Stimulated activated naive CD4-positive, alpha-beta T cell (primary cell): ENCODE measurements at regions not wholly inside any gene's neighbourhood (a gene's known extent, or its start where the extent isn't known, plus 50 kb on each side); places are given as distances from the start of the nearest gene placed in this dataset.
"Not testable (repeated sequence)": the region's sequence is repeated elsewhere in the genome, so short reads cannot be mapped to it uniquely, and the experiment has no call there.

Source experiments
- DNase-seq, 6 experiments: peaks; one replicate each; lab custom pipeline; 2025; lab: John Stamatoyannopoulos, UW

- DNase-seq: no peak
Measured at GRCh38 chr18:22504251-22505030, 86.7 kb upstream of the CTAGE1 start.

GRCh38 chr18:22505141-22505591, 87.5 kb upstream of the CTAGE1 start:
- no peak for DNase-seq

- DNase-seq: no peak
Measured at GRCh38 chr18:22507055-22507454, 89.3 kb upstream of the CTAGE1 start.

DNA sequence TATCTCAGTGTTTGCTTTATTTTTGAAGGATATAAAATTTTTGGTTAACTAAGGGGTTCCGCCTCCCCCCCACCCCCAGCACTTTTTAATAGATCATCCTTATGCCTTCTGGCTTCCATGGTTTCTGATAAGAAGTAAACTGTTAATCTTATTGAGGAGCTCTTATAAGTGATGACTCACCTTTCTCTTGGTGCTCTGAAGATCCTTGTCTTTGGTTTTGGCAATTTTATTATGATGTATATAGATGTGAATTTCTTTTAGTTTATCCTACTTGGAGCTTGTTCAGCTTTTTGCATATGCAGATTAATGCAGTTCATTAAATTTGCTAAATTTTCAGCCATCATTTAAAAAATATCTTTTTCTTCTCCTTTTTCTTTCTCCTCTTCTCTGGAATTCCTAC, 91.7 kb upstream of the CTAGE1 start:
- DNase-seq: no peak

DNA sequence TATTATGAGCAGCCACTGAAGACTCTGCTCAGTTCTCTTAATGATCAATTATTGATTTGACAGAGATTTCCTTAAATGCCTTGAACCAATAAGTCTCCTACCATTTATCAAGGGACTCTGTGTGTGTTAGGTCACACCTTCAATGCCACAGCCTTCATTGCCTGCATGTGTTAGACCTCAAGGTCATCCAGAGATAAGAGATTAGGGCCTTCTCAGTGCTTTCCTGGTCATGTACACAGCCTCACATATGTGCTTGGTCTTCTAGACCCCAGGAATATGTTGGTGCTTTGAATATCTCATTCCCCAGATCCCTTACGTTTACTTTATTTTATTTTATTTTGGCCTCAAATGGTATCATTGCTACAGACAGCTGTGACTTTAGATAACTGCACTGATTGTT, 93.0 kb upstream of the CTAGE1 start:
- no peak for DNase-seq

GRCh38 chr18:22513721-22514481, 96.2 kb upstream of the CTAGE1 start:
- DNase-seq: no peak

DNA sequence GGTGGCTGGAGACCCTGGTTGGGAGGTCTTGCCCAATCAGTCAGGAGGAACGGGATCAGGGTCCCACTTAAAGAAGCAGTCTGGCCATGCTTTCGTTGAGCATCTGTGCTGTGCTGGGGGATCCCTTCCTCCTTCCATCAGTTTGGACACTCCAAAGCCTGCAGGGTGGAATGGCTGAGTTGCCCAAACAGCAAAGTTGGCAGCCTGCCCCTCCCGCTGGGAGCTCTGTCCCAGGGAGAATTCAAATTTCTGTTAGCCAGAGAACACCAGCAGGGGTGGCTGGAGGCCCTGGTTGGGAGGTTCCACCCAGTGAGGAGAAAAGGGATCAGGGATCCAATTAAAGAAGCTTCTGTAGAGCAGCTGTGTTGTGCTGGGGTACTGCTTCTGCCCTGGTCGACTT, 96.9 kb upstream of the CTAGE1 start:
- DNase-seq: no peak

GRCh38 chr18:22515250-22515649, 97.5 kb upstream of the CTAGE1 start:
- no peak for DNase-seq

DNA sequence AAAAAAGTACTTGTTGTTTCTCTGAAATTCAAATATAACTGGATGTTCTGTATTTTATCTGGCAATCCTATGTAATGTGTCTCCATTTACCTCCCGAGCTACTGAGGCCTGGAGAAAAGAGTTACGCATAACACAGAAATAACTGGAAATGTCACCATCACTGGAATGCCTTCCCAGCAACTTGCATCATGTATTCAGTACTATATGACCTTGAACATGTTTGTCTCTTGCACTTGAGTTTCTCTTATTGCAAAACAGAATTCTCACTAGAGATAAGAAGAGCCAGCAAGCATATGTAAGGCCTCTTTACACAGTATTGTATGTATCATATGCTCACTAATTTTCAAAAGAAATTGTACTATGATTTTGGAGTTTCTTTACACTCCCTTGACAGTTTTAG, 99.6 kb upstream of the CTAGE1 start:
- DNase-seq: no peak

DNA sequence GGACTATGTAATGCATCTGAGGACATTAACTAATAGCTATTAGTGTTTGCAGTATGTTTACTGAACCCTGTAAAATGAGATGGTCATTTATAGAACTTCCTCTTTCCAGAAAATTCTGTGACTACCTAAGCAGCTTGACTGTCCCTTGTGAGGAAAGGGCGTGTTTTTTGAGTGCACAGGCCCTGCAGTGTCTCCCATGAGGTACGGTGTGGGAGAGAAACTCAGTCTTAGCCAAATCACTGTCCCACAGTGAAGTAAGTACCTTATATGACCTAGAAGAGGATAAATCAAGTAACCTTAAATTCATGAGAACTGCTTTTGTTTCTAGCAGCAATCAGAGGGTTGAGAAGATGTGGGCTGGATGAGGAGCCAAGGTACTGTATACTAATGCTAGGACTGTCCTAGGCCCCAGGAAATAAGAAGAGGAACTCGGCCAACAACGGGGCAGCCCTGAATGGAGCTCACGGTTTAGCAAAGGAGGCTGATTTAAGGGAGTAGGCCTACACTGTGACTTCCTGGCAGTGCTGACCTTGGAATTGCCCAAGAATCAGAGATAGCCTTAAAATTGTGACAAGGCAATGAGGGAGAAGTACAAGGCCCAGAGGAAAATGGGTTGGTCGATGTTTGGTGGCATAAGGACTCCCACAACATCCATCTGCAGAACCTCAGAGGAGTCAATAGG, 103.5 kb upstream of the CTAGE1 start:
- no peak for DNase-seq

- no peak for DNase-seq
Measured at GRCh38 chr18:22523481-22523880, 105.8 kb upstream of the CTAGE1 start.

- no peak for DNase-seq
Measured at GRCh38 chr18:22524783-22525182, 107.1 kb upstream of the CTAGE1 start.

DNA sequence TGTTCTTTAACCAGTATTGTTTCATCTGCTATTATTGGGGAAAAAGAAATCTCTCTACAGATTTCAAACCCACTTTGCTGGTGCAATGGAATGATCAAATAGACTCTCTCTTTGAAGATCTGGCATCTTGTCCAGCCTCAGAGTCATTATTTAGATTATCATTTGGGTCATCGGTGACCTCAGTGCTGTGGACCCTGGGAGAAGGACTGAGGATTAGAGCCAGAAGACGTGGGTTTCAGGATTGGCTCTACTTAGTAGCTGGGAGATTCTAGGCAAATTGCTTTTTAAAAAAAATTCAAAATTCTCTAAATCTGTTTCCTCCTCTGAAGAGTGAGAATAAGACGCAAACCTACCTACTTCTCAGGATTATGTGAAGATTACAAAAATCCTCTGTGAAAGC, 107.6 kb upstream of the CTAGE1 start:
- DNase-seq: no peak

- DNase-seq: no peak
Measured at GRCh38 chr18:22525883-22526282, 108.2 kb upstream of the CTAGE1 start.

- DNase-seq: no peak
Measured at GRCh38 chr18:22528291-22528690, 110.6 kb upstream of the CTAGE1 start.

DNA sequence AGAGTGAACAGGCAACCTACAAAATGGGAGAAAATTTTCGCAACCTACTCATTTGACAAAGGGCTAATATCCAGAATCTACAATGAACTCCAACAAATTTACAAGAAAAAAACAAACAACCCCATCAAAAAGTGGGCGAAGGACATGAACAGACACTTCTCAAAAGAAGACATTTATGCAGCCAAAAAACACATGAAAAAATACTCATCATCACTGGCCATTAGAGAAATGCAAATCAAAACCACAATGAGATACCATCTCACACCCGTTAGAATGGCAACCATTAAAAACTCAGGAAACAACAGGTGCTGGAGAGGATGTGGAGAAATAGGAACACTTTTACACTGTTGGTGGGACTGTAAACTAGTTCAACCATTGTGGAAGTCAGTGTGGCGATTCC, 117.0 kb upstream of the CTAGE1 start:
- DNase-seq: not testable (repeated sequence)

DNA sequence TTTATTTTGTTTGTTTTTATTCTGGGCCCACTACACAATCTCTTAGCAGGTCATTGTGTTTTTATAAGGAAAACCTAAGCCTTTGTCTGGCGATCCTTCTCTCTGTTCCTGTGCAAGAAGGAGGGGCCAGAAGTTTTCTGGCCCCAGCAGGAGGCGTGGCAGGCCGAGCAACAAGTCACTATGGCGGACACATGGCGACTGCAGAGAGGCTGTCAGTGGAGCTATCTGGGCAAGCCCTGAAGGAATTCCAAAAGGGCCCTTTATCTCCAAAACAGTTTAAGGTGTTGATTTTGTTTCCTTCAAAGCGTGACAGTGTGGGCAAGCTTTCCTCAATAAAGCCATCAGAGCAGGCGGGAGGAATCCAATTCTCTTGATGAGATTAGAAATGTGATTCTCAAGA, 118.8 kb upstream of the CTAGE1 start:
- no peak for DNase-seq

GRCh38 chr18:22538426-22538825, 120.7 kb upstream of the CTAGE1 start:
- DNase-seq: no peak

GRCh38 chr18:22539051-22539765, 121.5 kb upstream of the CTAGE1 start:
- DNase-seq: no peak

GRCh38 chr18:22541232-22541631, 123.5 kb upstream of the CTAGE1 start:
- DNase-seq: no peak

DNA sequence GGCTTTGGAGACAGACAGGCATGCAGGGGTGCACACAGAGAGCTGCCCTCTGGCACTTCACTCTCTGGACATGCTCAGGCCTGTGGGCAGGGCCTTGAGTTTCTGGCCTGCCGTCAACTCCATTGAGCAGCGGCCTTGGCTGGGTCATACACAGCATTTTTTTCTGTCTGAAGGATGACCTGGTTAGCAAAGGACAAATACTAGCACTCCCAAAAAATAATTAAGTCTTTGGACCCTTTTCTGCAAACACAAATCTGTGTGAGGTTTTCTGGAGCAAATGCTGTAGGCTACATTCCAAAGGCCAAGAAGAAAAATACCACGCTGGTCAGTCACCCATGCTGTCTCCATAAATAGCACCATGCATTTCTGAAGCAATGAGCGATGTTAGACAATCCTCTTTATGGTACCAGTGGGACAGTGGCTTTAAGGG, 124.7 kb upstream of the CTAGE1 start:
- no peak for DNase-seq

DNA sequence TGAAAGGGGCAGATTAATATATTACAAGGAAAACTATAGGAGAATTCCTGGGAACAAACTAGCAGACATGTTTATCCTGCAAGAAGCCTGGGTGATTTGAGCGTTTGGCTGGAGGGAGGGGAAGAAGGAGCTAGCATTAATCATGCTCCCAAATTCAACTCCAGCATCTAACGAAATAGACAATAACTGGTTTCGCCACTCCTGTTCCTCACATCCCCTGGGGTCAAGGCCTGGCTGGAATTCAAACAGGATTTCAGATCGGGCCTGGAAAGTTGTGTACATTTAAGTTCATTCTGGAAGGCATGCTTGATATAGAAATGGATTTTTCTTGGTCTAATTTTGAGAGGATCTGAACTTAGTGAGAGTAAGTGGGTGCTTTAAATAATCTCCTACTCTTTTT, 126.1 kb upstream of the CTAGE1 start:
- no peak for DNase-seq
